GM19438 (cell line): ENCODE measurements at regions not wholly inside any gene's neighbourhood (a gene's known extent, or its start where the extent isn't known, plus 50 kb on each side); places are given as distances from the start of the nearest gene placed in this dataset.

Source experiments
- ATAC-seq: cut with Tn5 transposase; IDR thresholded peaks from one replicate; pipeline ENCODE4 v1.9.1; 2021; ENCODE audit warnings: low read depth; ENCODE audit not compliant: unreplicated experiment

- ATAC-seq: no peak
These were observed 170.0 kb downstream of the GPX5 start for GRCh38 chr6:28695715-28696114.

- no peak for ATAC-seq
These were observed 170.5 kb downstream of the GPX5 start for GRCh38 chr6:28696167-28696566.

GRCh38 chr6:28696682-28697081, 171.0 kb downstream of the GPX5 start:
- no peak for ATAC-seq

DNA sequence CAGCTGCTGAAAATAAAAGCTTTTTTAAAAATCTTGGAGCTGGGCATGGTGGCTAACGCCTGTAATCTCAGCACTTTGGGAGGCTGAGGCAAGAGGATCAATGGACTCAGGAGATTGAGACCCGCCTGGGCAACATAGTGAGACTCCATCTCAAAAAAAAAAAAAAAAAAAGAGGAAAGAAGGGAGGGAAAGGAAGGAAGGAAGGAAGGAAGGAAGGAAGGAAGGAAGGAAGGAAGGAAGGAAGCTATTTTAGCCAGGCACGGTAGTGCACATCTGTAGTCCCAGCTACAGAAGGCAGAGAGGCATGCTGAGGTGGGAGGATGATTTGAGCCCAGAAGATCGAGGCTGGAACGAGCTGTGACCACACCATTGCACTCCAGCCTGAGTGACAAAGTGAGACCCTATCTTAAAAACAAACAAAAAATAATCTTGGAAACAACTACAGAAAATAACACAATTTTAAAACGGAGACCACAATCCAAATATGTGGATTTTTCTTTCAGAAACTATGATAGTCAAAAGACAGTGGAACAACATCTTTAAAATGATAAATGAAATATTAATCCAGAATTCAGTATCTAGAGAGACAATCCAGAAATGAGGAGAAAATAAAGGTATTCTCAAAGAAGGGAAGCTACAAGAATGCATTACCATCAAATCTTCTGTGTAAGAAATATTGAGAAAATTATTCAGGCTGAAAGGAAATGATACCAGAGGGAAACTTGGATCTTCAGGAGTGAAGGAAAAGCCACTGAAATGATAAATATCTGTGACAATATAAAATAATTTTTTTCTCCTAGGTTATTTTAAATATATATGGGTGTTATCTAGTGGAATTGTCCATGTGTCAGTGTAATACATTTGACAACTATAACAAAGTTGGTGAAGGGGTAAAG, 182.0 kb downstream of the GPX5 start:
- no peak for ATAC-seq

GRCh38 chr6:28709478-28710349, 184.0 kb downstream of the GPX5 start:
- no peak for ATAC-seq

GRCh38 chr6:28710466-28711191, 184.9 kb downstream of the GPX5 start:
- no peak for ATAC-seq

DNA sequence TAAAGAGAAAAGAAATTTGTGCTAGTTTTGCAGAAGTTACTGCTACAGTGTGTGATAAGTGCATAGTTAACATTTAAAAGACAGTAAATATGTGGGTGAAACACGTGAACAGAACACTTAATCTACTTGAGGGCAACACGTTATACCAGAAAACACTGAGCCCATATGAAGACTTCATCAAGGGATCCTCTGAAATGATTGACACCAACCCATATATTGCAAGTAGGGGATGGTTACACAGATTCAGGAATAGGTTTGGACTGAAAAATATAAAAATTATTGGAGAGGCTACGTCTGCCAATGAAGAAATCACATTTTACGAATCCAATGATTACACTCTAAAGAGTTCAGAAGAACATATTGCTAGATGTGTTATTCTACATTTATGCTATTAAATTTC, 185.6 kb downstream of the GPX5 start:
- no peak for ATAC-seq

DNA sequence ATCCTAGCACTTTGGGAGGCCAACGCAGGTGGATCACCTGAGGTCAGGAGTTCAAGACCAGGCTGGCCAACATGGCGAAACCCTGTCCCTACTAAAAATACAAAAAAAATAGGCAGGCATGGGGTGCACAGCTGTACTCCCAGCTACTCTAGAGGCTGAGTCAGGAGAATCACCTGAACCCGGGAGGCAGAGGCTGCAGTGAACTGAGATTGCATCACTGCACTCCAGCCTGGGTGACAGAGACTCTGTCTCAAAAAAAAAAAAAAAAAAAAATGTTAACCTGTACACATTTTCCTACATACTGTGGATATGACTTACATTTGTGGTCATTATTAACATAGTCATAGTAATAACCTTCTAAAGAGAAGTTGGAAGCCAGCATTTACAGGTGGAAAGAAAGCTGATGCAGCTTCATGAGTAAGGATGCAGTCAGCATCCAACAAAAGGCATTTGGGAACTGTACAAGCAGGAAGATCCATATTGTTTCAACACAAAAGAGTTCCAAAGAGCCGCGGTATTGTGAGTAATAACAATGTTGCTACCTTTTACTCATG, 186.2 kb downstream of the GPX5 start:
- ATAC-seq: no peak

- ATAC-seq: no peak
These were observed 187.3 kb downstream of the GPX5 start for GRCh38 chr6:28712982-28713381.

DNA sequence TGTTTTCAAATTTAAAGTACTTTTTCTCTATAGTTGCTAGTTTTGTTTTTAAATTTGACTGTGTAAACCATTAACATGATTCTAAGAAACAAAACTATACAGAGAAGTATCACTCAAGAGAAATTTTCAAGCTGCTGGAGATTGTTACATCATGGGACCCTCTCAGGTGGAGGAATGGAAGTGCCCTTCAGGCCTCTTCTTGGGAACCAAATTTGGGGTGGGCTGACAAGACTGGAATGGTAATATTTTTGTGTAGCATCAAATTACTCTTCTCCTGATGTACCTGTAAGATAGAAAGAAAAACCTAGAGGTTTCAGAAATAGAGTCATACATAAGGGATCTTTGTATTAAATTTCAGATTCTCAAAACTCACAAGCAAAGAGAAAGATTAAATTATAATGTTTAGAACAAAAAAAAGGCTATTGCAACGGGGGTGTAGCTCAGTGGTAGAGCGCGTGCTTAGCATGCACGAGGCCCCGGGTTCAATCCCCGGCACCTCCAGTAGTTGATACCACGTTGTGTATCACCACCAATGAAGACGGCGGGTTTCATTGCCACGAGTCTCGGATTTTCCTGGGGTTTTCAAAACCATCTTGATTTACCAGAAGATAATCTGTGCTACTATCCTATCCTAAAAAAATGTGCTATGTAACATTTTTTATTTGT, 193.7 kb downstream of the GPX5 start:
- no peak for ATAC-seq

DNA sequence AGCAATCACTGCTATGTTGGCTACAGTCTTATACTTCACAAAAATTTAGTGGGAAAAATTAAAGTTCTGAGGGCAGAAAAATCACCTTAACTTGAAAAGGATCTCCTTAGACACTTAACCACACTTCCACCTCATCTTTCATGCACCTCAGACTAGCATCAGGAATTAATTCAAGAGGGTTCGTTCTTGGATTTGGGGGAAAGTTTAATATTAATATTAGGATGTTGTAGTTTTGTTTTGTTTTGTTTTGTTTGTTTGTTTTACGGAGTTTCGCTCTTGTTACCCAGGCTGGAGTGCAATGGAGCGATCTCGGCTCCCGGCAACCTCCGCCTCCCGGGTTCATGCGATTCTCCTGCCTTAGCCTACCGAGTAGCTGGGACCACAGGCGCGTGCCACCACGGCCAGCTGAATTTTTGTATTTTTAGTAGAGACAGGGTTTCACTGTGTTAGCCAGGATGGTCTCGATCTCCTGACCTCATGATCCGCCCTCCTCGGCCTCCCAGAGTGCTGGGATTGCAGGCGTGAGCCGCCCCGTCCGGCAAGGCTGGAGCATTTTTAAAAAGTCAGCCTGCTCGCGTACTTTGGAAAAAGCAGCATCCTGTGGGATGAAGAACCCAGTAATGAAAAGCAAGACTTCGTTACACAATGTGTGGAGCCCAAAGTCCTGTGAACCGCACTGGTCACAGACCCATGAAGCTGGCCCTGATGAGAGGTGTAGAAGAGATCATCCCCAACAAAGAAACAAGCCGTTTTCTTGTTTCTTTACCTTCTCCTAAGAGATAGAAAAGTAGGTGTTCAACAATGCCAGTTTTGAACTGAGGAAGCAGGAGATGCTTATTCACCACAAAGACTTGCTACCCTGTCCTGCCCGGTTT, 194.9 kb downstream of the GPX5 start:
- ATAC-seq: no peak

DNA sequence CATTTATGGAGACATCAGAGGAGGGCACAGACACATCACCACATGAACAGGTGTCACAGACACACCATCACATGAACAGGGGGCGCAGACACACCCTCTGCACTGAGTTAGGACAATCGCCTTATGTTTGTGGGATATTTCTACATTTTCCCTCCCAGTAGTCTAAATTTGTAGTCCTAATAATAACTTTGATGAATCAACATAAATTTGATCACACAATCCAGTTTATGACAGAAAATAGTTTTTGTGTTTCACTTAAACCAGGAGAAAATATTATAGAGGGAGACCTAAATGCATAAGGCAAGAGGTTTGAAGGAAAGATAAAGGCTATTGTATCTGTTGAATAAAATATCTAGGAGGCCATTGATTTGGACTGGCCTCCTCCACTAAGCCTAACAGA, 195.7 kb downstream of the GPX5 start:
- no peak for ATAC-seq

DNA sequence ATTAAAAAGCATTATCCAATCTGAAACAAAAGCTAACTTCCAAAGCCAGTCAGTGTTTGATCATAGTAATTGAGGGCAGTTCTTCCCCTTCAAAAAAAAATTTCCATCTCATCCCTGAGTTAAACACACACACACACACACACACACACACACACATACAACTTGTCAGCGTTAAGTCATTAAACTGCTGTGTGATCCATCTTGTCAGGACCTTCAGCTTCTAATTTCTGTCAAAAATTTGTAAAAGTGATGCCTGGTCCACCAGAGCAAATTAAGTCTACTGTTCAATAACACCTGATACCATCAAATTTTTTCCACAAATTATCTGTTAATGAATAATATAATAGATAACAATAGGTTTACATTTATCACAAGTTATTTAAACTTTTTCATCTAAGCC, 198.7 kb downstream of the GPX5 start:
- no peak for ATAC-seq

GRCh38 chr6:28725274-28725809, 198.4 kb downstream of the TRIM27 start:
- ATAC-seq: no peak

GRCh38 chr6:28725890-28726348, 197.9 kb downstream of the TRIM27 start:
- no peak for ATAC-seq

- no peak for ATAC-seq
These were observed 197.0 kb downstream of the TRIM27 start for GRCh38 chr6:28726569-28727309.

DNA sequence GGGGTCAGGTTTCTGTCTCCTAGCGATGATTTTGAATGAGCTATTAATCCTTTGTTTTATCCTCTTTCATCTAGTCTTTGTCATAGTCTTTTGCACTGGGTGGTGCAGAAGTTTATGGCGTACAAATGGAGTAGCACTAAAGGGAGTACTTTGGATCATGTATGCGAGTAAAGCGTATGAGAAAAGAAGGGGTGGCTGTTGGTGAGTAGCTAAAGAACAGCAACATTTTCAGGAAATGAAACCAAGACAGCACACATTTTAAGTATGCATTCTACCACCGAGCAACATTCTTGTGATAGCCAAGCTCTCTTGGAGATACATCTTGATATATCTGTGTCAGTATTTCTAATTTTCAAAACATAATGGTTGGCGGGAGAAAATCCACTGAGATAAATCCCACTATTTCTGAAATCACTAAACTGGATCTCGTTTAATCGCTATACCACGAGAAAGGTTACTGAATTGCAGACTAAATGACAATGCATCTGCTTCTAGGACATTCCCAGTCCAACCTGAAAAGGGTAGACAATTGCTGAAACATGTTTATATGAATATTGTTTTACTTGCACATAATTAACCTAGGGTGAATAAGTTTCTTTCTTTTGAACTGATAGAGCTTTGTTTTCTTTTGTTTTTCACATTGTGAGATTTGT, 196.1 kb downstream of the TRIM27 start:
- no peak for ATAC-seq
